Activated naive CD4-positive, alpha-beta T cell treated with anti-CD3 and anti-CD28 coated beads, Interleukin-2, amount 50 U/mL, for 24 hours (primary cell): ENCODE measurements at regions not wholly inside any gene's neighbourhood (a gene's known extent, or its start where the extent isn't known, plus 50 kb on each side); places are given as distances from the start of the nearest gene placed in this dataset.

Experiments
- H3K27ac Mint-ChIP-seq: one replicate; pipeline ENCODE4 v1.8.0; 2021; ENCODE audit warnings: mild to moderate bottlenecking, mixed read lengths
- H3K27me3 Mint-ChIP-seq: one replicate; pipeline ENCODE4 v1.8.0; 2021; ENCODE audit warnings: mixed read lengths
- H3K36me3 Mint-ChIP-seq: one replicate; pipeline ENCODE4 v1.8.0; 2021; ENCODE audit warnings: mixed read lengths
- H3K4me1 Mint-ChIP-seq: one replicate; pipeline ENCODE4 v1.8.0; 2021; ENCODE audit warnings: mixed read lengths
- H3K4me3 Mint-ChIP-seq: one replicate; pipeline ENCODE4 v1.8.0; 2021; ENCODE audit warnings: mild to moderate bottlenecking, mixed read lengths
- H3K9me3 Mint-ChIP-seq: one replicate; pipeline ENCODE4 v1.8.0; 2021; ENCODE audit warnings: mixed read lengths

DNA sequence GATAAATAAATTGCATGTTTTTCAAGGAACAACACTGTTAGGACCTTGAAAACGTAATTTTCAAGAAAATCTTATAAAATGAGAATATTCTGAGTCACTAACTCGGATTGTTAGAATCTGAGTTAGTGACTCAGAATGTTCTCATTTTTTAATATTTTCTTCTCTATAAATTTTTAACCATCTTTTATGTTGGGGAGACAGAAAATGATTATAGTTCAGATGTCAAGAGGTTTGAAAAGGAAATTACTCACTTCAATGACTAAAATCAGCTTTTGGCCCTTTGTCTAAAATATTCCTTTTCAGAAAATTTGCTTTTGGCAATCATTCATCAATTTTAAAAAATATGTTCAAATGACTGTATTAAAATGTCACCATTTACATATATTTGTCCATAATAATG is 264.2 kb upstream of the EDNRB start:
- Mint-ChIP-seq H3K27ac (no peak overlapping the region), H3K9me3 (no peaks in the 10 kb centered on the region), H3K36me3 (no peaks in the 10 kb centered on the region), H3K4me3 (no peak overlapping the region), H3K27me3 (peaks cover 2% of the 10 kb centered on the region), H3K4me1 (no peaks in the 10 kb centered on the region)

GRCh38 chr13:78177306-78177705 is 258.7 kb upstream of the EDNRB start:
- H3K9me3 Mint-ChIP-seq, result peaks cover 2% of the 10 kb centered on the region
- H3K27me3 Mint-ChIP-seq, result no peaks in the 10 kb centered on the region
- no peaks in the 10 kb centered on the region for H3K36me3 Mint-ChIP-seq
- no peaks in the 10 kb centered on the region for H3K4me1 Mint-ChIP-seq
- no peak overlapping the region for H3K4me3 Mint-ChIP-seq
- H3K27ac Mint-ChIP-seq, result no peak overlapping the region

GRCh38 chr13:78176880-78177279 is 258.2 kb upstream of the EDNRB start:
- no peaks in the 10 kb centered on the region for H3K36me3 Mint-ChIP-seq
- H3K4me3 Mint-ChIP-seq, result no peak overlapping the region
- no peak overlapping the region for H3K27ac Mint-ChIP-seq
- no peaks in the 10 kb centered on the region for H3K4me1 Mint-ChIP-seq
- H3K27me3 Mint-ChIP-seq, result no peaks in the 10 kb centered on the region
- H3K9me3 Mint-ChIP-seq, result peaks cover 5% of the 10 kb centered on the region

DNA sequence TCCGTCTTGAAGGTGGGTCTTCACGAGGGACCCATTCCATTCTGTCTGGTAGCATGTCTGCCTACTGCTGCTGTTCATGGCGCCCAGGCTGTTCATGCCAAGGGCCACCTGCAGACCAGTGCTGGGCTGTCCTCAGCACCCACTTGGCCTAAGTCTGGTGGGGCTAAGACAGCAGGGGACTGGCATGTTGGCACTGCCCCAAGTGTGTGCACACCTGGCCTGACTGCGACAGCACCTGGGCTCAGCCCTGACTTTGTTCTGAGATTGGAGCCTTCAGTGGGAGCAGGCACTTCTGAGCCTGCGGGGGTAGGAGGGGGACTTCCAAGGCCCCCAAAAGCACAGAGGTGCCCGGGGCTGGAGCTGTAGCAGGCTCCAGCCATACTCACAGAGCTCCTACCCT is 250.8 kb upstream of the EDNRB start:
- Mint-ChIP-seq H3K9me3 (peaks cover 5% of the 10 kb centered on the region), H3K4me3 (no peak overlapping the region), H3K36me3 (no peaks in the 10 kb centered on the region), H3K27ac (no peak overlapping the region), H3K27me3 (peaks cover 2% of the 10 kb centered on the region), H3K4me1 (no peaks in the 10 kb centered on the region)

GRCh38 chr13:78168981-78169380 is 250.3 kb upstream of the EDNRB start:
- Mint-ChIP-seq H3K9me3 (peaks cover 5% of the 10 kb centered on the region), H3K4me1 (no peaks in the 10 kb centered on the region), H3K36me3 (no peaks in the 10 kb centered on the region), H3K27ac (no peak overlapping the region), H3K27me3 (peaks cover 2% of the 10 kb centered on the region), H3K4me3 (no peak overlapping the region)

DNA sequence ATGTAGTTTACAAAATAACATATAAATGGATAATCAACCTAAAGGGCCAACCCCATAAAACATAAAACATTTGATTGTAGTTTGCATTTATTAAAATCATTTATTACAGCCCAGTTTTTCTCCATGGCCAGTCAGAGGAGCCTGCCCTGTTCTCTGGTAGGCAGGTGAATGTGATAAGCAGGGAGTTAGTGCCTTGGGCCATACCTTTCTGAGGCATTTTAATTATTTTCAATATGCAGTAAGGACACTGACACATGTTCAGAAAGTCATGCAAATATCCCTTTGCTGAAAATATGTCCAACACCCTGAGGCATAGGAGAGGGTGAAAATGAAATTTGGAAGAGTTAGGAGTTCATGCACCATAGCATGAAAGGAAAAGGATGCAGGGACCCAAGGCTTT is 242.6 kb upstream of the EDNRB start:
- Mint-ChIP-seq H3K9me3 (no peaks in the 10 kb centered on the region), H3K27me3 (peaks cover 4% of the 10 kb centered on the region), H3K4me1 (no peaks in the 10 kb centered on the region), H3K4me3 (no peak overlapping the region), H3K36me3 (no peaks in the 10 kb centered on the region), H3K27ac (no peak overlapping the region)

DNA sequence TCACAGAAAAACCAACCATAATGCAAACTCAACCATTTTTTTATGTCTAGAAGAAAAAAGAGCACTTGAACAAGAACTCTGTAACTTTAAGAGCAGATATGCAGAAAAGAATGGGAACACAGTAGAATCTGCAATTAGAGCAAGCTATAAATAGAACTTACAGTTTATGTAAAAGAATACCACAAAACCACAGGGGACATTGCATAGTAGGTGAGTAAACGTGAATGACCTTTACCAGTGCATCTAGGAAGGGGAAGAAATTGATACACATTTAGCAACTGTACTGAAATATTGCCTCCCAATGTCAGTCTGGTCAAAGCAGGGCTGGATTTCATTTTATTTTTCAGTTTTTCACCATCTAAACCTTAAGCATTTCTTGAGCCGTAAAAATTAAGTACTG is 242.2 kb upstream of the EDNRB start:
- Mint-ChIP-seq H3K4me3 (no peak overlapping the region), H3K4me1 (no peaks in the 10 kb centered on the region), H3K36me3 (no peaks in the 10 kb centered on the region), H3K27ac (no peak overlapping the region), H3K9me3 (no peaks in the 10 kb centered on the region), H3K27me3 (peaks cover 4% of the 10 kb centered on the region)

- no peaks in the 10 kb centered on the region for H3K4me1 Mint-ChIP-seq
- H3K27ac Mint-ChIP-seq, result no peak overlapping the region
- H3K27me3 Mint-ChIP-seq, result no peaks in the 10 kb centered on the region
- no peak overlapping the region for H3K4me3 Mint-ChIP-seq
- H3K9me3 Mint-ChIP-seq, result peaks cover 5% of the 10 kb centered on the region
- H3K36me3 Mint-ChIP-seq, result no peaks in the 10 kb centered on the region
Measured at GRCh38 chr13:78152415-78152814, 233.8 kb upstream of the EDNRB start.

DNA sequence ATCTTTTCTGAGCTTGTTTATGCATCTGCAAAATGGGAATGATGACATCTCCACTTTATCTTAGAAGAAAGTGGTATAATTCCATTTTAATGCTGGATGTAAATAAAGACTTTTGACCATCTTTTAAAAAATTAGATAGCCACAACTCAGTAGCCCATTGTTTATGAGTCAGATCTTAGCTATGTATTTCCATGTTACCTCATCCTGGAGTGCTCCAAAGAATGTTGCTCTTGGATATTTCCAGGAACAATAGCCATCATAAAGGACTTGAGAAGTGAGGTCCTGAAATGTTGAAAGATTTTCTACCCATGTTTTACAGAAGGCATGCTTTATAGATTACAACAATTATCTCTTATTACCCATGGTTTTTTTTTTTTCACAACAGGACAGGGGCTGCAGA is 229.3 kb upstream of the EDNRB start:
- no peaks in the 10 kb centered on the region for H3K36me3 Mint-ChIP-seq
- peaks cover 5% of the 10 kb centered on the region for H3K27me3 Mint-ChIP-seq
- H3K4me3 Mint-ChIP-seq, result no peak overlapping the region
- no peaks in the 10 kb centered on the region for H3K4me1 Mint-ChIP-seq
- no peaks in the 10 kb centered on the region for H3K9me3 Mint-ChIP-seq
- H3K27ac Mint-ChIP-seq, result no peak overlapping the region

DNA sequence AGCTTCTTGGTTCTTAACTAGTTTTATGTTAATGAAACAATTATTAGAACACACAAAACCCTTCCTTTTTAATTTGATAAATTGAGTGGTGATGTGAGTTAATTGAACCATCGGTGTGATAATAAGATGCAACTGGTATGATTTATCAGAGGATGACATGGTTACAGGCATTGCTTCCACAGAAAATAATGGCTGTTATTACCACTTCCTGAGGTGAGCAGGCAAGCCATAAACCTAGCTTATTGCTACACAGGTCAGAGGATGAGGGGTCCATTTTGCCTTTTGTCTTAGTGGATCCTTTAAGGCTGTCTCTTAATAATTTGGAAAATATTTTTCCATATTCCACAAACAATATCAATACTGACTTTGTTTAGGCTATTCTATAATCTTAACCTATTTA is 226.6 kb upstream of the EDNRB start:
- H3K9me3 Mint-ChIP-seq, result no peaks in the 10 kb centered on the region
- no peaks in the 10 kb centered on the region for H3K36me3 Mint-ChIP-seq
- no peak overlapping the region for H3K4me3 Mint-ChIP-seq
- peaks cover 10% of the 10 kb centered on the region for H3K27me3 Mint-ChIP-seq
- H3K27ac Mint-ChIP-seq, result no peak overlapping the region
- no peaks in the 10 kb centered on the region for H3K4me1 Mint-ChIP-seq

DNA sequence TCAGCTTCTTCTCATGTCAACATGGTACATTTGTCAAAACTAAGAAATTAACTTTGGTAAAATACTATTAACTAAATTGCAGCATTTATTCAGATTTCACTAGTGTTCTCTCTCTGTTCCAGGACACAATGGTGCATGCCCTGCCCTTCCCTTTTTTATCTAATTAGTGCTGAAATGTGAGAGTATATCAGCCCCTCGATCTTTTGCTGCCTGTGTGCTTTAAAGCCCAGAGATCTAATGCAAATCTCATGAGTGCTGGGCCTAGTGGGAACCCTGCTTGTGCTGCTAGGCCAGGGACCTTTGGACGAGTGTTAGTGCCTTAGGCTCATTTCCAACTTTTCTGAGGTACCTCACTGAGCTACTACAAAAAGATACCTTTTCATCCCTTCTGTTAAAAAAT is 221.1 kb upstream of the EDNRB start:
- Mint-ChIP-seq H3K4me1 (peaks cover 6% of the 10 kb centered on the region), H3K36me3 (no peaks in the 10 kb centered on the region), H3K9me3 (no peaks in the 10 kb centered on the region), H3K27me3 (peaks cover 7% of the 10 kb centered on the region), H3K27ac (no peak overlapping the region), H3K4me3 (no peak overlapping the region)

- Mint-ChIP-seq H3K4me1 (peaks cover 6% of the 10 kb centered on the region), H3K36me3 (no peaks in the 10 kb centered on the region), H3K27ac (no peak overlapping the region), H3K4me3 (no peak overlapping the region), H3K9me3 (no peaks in the 10 kb centered on the region), H3K27me3 (peaks cover 5% of the 10 kb centered on the region)
Measured at GRCh38 chr13:78138756-78139155, 220.1 kb upstream of the EDNRB start.

DNA sequence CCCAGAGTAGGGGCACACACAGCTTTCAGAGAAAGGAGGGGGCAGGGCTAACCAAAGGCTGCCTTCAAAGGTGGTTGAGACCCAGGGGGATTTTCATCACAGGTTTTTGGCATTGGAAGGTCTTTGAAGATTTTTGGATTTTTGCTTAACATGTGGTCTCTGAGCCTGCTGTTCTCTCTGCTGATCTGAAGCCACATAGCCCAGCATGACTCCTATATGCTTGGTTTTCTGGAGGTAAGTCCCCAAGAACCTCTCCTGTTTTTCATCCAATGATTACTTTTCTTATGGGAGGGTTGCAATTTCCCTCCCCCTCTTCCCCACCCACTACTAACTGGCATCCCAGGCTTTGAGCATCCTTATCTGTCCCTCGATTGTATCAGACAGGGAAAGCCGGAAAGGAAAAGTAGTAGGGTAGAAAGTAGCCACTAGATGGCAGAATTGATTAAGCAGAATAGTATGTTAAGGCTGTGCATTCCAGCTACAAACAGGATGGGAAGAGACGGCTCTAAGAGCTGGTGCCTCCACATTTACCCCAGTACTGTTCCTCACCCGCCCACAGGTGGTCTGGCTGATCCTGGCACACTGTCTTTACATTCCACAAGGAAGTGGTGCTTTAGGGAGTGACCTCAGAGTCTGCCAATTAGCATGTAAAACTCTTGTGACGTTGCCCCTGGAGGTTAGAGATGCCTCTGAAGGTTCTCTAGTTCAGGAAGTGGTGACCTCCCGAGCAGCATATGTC is 218.9 kb upstream of the EDNRB start:
- Mint-ChIP-seq H3K4me3 (no peak overlapping the region), H3K4me1 (peaks cover 6% of the 10 kb centered on the region), H3K27ac (no peak overlapping the region), H3K9me3 (no peaks in the 10 kb centered on the region), H3K36me3 (no peaks in the 10 kb centered on the region), H3K27me3 (peaks cover 3% of the 10 kb centered on the region)

- Mint-ChIP-seq H3K9me3 (no peaks in the 10 kb centered on the region), H3K27me3 (peaks cover 2% of the 10 kb centered on the region), H3K4me1 (peaks cover 6% of the 10 kb centered on the region), H3K36me3 (no peaks in the 10 kb centered on the region), H3K4me3 (no peak overlapping the region), H3K27ac (no peak overlapping the region)
Measured at GRCh38 chr13:78136966-78137365, 218.3 kb upstream of the EDNRB start.

DNA sequence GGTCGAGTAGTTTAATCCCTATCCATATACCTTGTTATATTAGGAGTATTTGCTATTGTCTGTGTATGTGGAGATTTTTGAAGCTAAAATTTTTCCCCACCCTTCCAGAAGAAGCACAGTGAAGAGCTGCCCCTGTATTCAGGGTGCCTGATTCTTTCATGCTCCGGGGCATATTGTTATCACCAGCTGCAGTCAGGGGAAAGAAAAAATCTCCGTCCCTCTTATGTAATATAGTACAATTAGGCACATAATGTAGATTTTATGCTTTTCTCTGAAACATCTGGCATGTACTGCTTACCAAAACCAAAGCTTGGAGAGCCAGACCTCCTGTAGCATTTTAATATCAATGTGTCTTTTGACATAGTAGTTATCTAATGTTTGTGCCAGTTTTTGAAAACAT is 214.9 kb upstream of the EDNRB start:
- Mint-ChIP-seq H3K4me3 (no peak overlapping the region), H3K4me1 (peaks cover 6% of the 10 kb centered on the region), H3K9me3 (no peaks in the 10 kb centered on the region), H3K27me3 (peaks cover 9% of the 10 kb centered on the region), H3K36me3 (no peaks in the 10 kb centered on the region), H3K27ac (no peak overlapping the region)

GRCh38 chr13:78131811-78132210 is 213.2 kb upstream of the EDNRB start:
- H3K36me3 Mint-ChIP-seq, result no peaks in the 10 kb centered on the region
- no peak overlapping the region for H3K27ac Mint-ChIP-seq
- peaks cover 12% of the 10 kb centered on the region for H3K27me3 Mint-ChIP-seq
- no peak overlapping the region for H3K4me3 Mint-ChIP-seq
- H3K9me3 Mint-ChIP-seq, result no peaks in the 10 kb centered on the region
- no peaks in the 10 kb centered on the region for H3K4me1 Mint-ChIP-seq

DNA sequence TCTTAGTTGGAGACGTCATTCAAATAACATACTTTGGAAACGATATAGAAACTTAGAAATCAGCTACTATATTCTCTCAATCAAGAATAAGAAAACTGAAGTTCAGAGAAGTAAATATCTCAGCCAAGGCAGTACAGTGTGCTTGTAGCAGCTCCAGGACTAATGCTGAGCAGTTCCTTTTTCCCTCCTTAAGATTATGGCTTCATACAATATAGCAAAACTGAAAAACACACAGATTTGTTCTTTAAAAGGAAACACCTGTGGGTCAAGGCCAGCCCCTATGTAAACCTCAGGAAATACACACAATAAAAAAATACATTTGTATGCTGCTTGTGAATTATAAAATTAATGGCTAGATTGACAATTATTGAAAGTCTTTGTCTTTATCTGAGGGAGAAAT is 212.7 kb upstream of the EDNRB start:
- no peak overlapping the region for H3K27ac Mint-ChIP-seq
- H3K4me3 Mint-ChIP-seq, result no peak overlapping the region
- H3K4me1 Mint-ChIP-seq, result no peaks in the 10 kb centered on the region
- no peaks in the 10 kb centered on the region for H3K36me3 Mint-ChIP-seq
- H3K27me3 Mint-ChIP-seq, result peaks cover 13% of the 10 kb centered on the region
- no peaks in the 10 kb centered on the region for H3K9me3 Mint-ChIP-seq
